H9 (cell line): ENCODE measurements at regions not wholly inside any gene's neighbourhood (a gene's known extent, or its start where the extent isn't known, plus 50 kb on each side); places are given as distances from the start of the nearest gene placed in this dataset.
A peak's percentile ranks its signal among the peaks of the same experiment; 100 is the strongest.

Experiments used
- DNase-seq: peaks from one replicate; pipeline ENCODE4 v3.0.0-alpha.2; 2017
- H2AFZ ChIP-seq: one replicate; pipeline ENCODE4 v1.6.1; 2013; ENCODE audit warnings: mild to moderate bottlenecking, low read length, control low read depth, moderate library complexity
- H2AK5ac ChIP-seq: 2 replicates; pipeline ENCODE4 v1.6.1; 2013; ENCODE audit warnings: low read length, control low read depth, mixed read lengths; ENCODE audit not compliant: insufficient read length
- H2BK120ac ChIP-seq: one replicate; pipeline ENCODE4 v1.6.1; 2013; ENCODE audit warnings: low read depth, mild to moderate bottlenecking, low read length, control low read depth, inconsistent platforms; ENCODE audit not compliant: poor library complexity, severe bottlenecking
- H2BK12ac ChIP-seq: 2 replicates; pipeline ENCODE4 v1.6.1; 2013; ENCODE audit warnings: low read length, control low read depth, mixed read lengths, low read depth; ENCODE audit not compliant: insufficient read length
- H2BK15ac ChIP-seq: 2 replicates; pipeline ENCODE4 v1.6.1; 2013; ENCODE audit warnings: low read depth, low read length, control low read depth
- H2BK20ac ChIP-seq: one replicate; pipeline ENCODE4 v1.6.1; 2013; ENCODE audit warnings: low read depth, mild to moderate bottlenecking, low read length, control low read depth, inconsistent platforms; ENCODE audit not compliant: poor library complexity, severe bottlenecking
- H2BK5ac ChIP-seq: 2 replicates; pipeline ENCODE4 v1.6.1; 2013; ENCODE audit warnings: low read length, control low read depth, mixed read lengths; ENCODE audit not compliant: insufficient read length
- H3K14ac ChIP-seq: 2 replicates; pipeline ENCODE4 v1.6.1; 2013; ENCODE audit warnings: low read length, control low read depth; ENCODE audit not compliant: insufficient read depth
- H3K18ac ChIP-seq: 2 replicates; pipeline ENCODE4 v1.6.1; 2013; ENCODE audit warnings: low read depth, mild to moderate bottlenecking, mixed read lengths, low read length, control low read depth; ENCODE audit not compliant: insufficient read length
- H3K23ac ChIP-seq: 2 replicates; pipeline ENCODE4 v1.6.1; 2013; ENCODE audit warnings: low read length, control low read depth, mixed read lengths, low read depth; ENCODE audit not compliant: insufficient read length
- H3K23me2 ChIP-seq: 2 replicates; pipeline ENCODE4 v1.6.1; 2013; ENCODE audit warnings: low read depth, mild to moderate bottlenecking, mixed read lengths, low read length, control low read depth; ENCODE audit not compliant: insufficient read length, poor library complexity, severe bottlenecking
- H3K27ac ChIP-seq: 2 replicates; pipeline ENCODE4 v1.5.1; 2013; ENCODE audit warnings: low read length, control low read depth, mixed read lengths, low read depth; ENCODE audit not compliant: insufficient read length
- H3K27me3 ChIP-seq: 2 replicates; pipeline ENCODE4 v1.6.1; 2013; ENCODE audit warnings: low read length, control low read depth, inconsistent platforms; ENCODE audit not compliant: insufficient read depth
- H3K4ac ChIP-seq: 2 replicates; pipeline ENCODE4 v1.6.1; 2013; ENCODE audit warnings: low read depth, mild to moderate bottlenecking, control low read depth, inconsistent platforms, low read length, moderate library complexity
- H3K4me1 ChIP-seq: 2 replicates; pipeline ENCODE4 v1.6.1; 2013; ENCODE audit warnings: low read length, control low read depth, inconsistent platforms; ENCODE audit not compliant: insufficient read depth
- H3K4me2 ChIP-seq: 2 replicates; pipeline ENCODE4 v1.6.1; 2013; ENCODE audit warnings: low read length, control low read depth, mixed read lengths; ENCODE audit not compliant: insufficient read length, insufficient read depth
- H3K56ac ChIP-seq: 2 replicates; pipeline ENCODE4 v1.6.1; 2013; ENCODE audit warnings: low read depth, mild to moderate bottlenecking, mixed read lengths, low read length, control low read depth; ENCODE audit not compliant: insufficient read length
- H3K79me1 ChIP-seq: 2 replicates; pipeline ENCODE4 v1.6.1; 2013; ENCODE audit warnings: low read depth, mild to moderate bottlenecking, moderate library complexity, low read length, control low read depth, inconsistent platforms; ENCODE audit not compliant: insufficient read depth, poor library complexity, severe bottlenecking
- H3K79me2 ChIP-seq: 2 replicates; pipeline ENCODE4 v1.6.1; 2013; ENCODE audit warnings: low read length, control low read depth, inconsistent platforms; ENCODE audit not compliant: insufficient read depth
- H3K9ac ChIP-seq: 2 replicates; pipeline ENCODE4 v1.6.1; 2013; ENCODE audit warnings: low read length, control low read depth, mixed read lengths; ENCODE audit not compliant: insufficient read length; ENCODE audit errors: extremely low read depth
- H3K9me3 ChIP-seq: one replicate; pipeline ENCODE4 v1.6.1; 2013; ENCODE audit warnings: low read depth, low read length, inconsistent platforms; ENCODE audit not compliant: control insufficient read depth
- H3T11ph ChIP-seq: one replicate; pipeline ENCODE4 v1.6.1; 2013; ENCODE audit warnings: mild to moderate bottlenecking, low read length, control low read depth, inconsistent platforms
- H4K20me1 ChIP-seq: one replicate; pipeline ENCODE4 v1.6.1; 2013; ENCODE audit not compliant: control insufficient read depth, insufficient read length, insufficient read depth
- H4K5ac ChIP-seq: 2 replicates; pipeline ENCODE4 v1.6.1; 2013; ENCODE audit warnings: low read depth, mild to moderate bottlenecking, mixed read lengths, low read length, control low read depth; ENCODE audit not compliant: insufficient read length
- H4K8ac ChIP-seq: replicated peaks from 2 replicates; pipeline ENCODE4 v1.6.1; 2013; ENCODE audit warnings: low read length, control low read depth, mixed read lengths, low read depth; ENCODE audit not compliant: insufficient read length
- H4K91ac ChIP-seq: 2 replicates; pipeline ENCODE4 v1.6.1; 2013; ENCODE audit warnings: low read depth, mild to moderate bottlenecking, moderate library complexity, mixed read lengths, low read length, control low read depth; ENCODE audit not compliant: insufficient read length
- H3K27ac Mint-ChIP-seq, 3 experiments: 2 replicates in 2 of 3; 3 replicates in 1 of 3; pipeline ENCODE4 v1.8.0; 2020 to 2021; ENCODE audit warnings: mixed read lengths in 3 of 3, mild to moderate bottlenecking in 1 of 3, moderate library complexity in 1 of 3
- H3K27me3 Mint-ChIP-seq: 2 replicates; pipeline ENCODE4 v1.8.0; 2021; ENCODE audit warnings: low read depth, mild to moderate bottlenecking, moderate library complexity, mixed read lengths
- H3K36me3 Mint-ChIP-seq, 3 experiments: 2 replicates in 2 of 3; 3 replicates in 1 of 3; pipeline ENCODE4 v1.8.0; 2020 to 2021; ENCODE audit warnings: low read depth in 3 of 3, mixed read lengths in 3 of 3; ENCODE audit not compliant: insufficient read depth in 1 of 3
- H3K4me1 Mint-ChIP-seq, 2 experiments: 2 replicates each; pipeline ENCODE4 v1.8.0; 2020; ENCODE audit warnings: mixed read lengths in 2 of 2
- H3K4me3 Mint-ChIP-seq, 2 experiments: 2 replicates in 1 of 2; 3 replicates in 1 of 2; pipeline ENCODE4 v1.8.0; 2020 to 2021; ENCODE audit warnings: mild to moderate bottlenecking in 2 of 2, mixed read lengths in 2 of 2, moderate library complexity in 1 of 2
- H3K9me3 Mint-ChIP-seq, 2 experiments: 2 replicates in 1 of 2; 3 replicates in 1 of 2; pipeline ENCODE4 v1.8.0; 2020; ENCODE audit warnings: mild to moderate bottlenecking in 2 of 2, mixed read lengths in 2 of 2, moderate library complexity in 1 of 2
- whole genome bisulfite sequencing: extraction: QIAGEN DNeasy Blood & Tissue Kit; methylation state at CpG from one replicate; pipeline ENCODE4 v1.1.7; 2013; ENCODE audit warnings: missing lambda C conversion rate, low lambda C conversion rate, mixed read lengths; ENCODE audit not compliant: insufficient read length; ENCODE audit errors: extremely low coverage; 5-methylcytosine and 5-hydroxymethylcytosine counted together
- TF ChIP-seq, protein P1 (sequence below): fragments of 200-600 bp; sonication (generic); conservative IDR thresholded peaks from 3 replicates; pipeline ENCODE4 v1.8.0; 2021; ENCODE audit warnings: antibody characterized with exemption, mild to moderate bottlenecking

DNA sequence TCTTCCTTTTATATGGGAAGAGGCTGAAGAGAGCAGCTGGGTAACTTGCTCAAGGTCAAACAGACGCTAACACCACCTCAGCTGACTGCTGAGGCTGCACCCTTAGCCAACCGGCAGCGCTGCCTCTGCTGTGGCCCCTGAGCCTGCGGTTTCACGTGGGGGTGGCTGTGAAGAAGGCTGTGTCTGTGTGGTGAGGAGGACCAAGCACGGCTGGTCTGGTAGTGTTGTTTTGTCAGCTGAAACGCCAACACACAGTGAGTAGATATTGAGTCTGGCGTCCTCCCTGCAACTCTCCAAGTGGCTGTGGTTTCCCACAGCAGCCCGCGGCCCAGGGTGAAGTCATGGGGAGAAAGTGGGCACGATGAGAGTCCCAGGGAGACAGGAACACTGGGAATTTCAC is 69.6 kb downstream of the THNSL2 start:
- Histone ChIP-seq H4K5ac (no peak overlapping the region), H3K79me2 (no peaks in the 10 kb centered on the region), H3K14ac (no peak overlapping the region), H3K79me1 (no peaks in the 10 kb centered on the region), H2BK20ac (no peak overlapping the region), H4K91ac (no peak overlapping the region), H3K23ac (no peak overlapping the region), H3K9me3 (no peaks in the 10 kb centered on the region), H2AK5ac (no peak overlapping the region), H2BK5ac (no peak overlapping the region), H3K4me1 (no peaks in the 10 kb centered on the region), H3K4ac (no peak overlapping the region), H3K9ac (no peak overlapping the region), H3K18ac (no peak overlapping the region), H2BK120ac (no peak overlapping the region), H3K56ac (no peak overlapping the region), H4K8ac (no peak overlapping the region), H2AFZ (no peak overlapping the region), H3K27ac (no peak overlapping the region), H3K23me2 (no peaks in the 10 kb centered on the region), H2BK12ac (no peak overlapping the region), H3K4me2 (no peak overlapping the region), H3K27me3 (no peaks in the 10 kb centered on the region), H4K20me1 (no peaks in the 10 kb centered on the region), H3T11ph (no peak overlapping the region), H2BK15ac (no peak overlapping the region)
- Mint-ChIP-seq H3K27me3 (peaks cover 10% of the 10 kb centered on the region), H3K27ac (peak overlapping the region in 1 of 3 experiments; percentile 11; a peak in 2 of 7 replicates), H3K36me3 (peaks cover 6 to 16% (median 14%) of the 10 kb centered on the region in 3 experiments; a peak in 6 of 7 replicates), H3K4me1 (peaks cover 0 to 7% of the 10 kb centered on the region in 2 experiments; a peak in 2 of 4 replicates), H3K4me3 (no peak overlapping the region), H3K9me3 (peaks cover 17 to 18% of the 10 kb centered on the region in 2 experiments)
- DNase-seq = no peak
- TF ChIP-seq, protein P1, sequence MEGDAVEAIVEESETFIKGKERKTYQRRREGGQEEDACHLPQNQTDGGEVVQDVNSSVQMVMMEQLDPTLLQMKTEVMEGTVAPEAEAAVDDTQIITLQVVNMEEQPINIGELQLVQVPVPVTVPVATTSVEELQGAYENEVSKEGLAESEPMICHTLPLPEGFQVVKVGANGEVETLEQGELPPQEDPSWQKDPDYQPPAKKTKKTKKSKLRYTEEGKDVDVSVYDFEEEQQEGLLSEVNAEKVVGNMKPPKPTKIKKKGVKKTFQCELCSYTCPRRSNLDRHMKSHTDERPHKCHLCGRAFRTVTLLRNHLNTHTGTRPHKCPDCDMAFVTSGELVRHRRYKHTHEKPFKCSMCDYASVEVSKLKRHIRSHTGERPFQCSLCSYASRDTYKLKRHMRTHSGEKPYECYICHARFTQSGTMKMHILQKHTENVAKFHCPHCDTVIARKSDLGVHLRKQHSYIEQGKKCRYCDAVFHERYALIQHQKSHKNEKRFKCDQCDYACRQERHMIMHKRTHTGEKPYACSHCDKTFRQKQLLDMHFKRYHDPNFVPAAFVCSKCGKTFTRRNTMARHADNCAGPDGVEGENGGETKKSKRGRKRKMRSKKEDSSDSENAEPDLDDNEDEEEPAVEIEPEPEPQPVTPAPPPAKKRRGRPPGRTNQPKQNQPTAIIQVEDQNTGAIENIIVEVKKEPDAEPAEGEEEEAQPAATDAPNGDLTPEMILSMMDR = no peak
- WGBS = no CpG with 5 or more reads among the region's 11 CpGs
